Uterus (tissue), 3 donors: ENCODE measurements at regions not wholly inside any gene's neighbourhood (a gene's known extent, or its start where the extent isn't known, plus 50 kb on each side); places are given as distances from the start of the nearest gene placed in this dataset.

Experiments used
- DNase-seq, 2 donors: peaks; one replicate each; pipeline ENCODE4 v3.0.0-alpha.2; 2019 to 2020
- H3K27ac ChIP-seq, 2 donors: fragments of 200-600 bp; sonication (generic); 1 replicate in 1 of 2; 2 replicates in 1 of 2; pipeline ENCODE4 v1.5.1; 2016 to 2018
- H3K27me3 ChIP-seq, 2 donors: fragments of 200-600 bp; sonication (generic); one replicate each; pipeline ENCODE4 v1.5.1; 2018 to 2019; ENCODE audit warnings: control low read depth in 1 of 2
- H3K36me3 ChIP-seq, 2 donors: fragments of 200-600 bp; sonication (generic); one replicate each; pipeline ENCODE4 v1.5.1; 2019; ENCODE audit warnings: control low read depth in 1 of 2
- H3K4me1 ChIP-seq, 2 donors: fragments of 200-600 bp; sonication (generic); one replicate each; pipeline ENCODE4 v1.5.1; 2018 to 2019; ENCODE audit warnings: control low read depth in 1 of 2
- H3K4me3 ChIP-seq, 2 donors: fragments of 200-600 bp; sonication (generic); 1 replicate in 1 of 2; 2 replicates in 1 of 2; pipeline ENCODE4 v1.5.1; 2018 to 2019; ENCODE audit warnings: mild to moderate bottlenecking in 1 of 2
- H3K9me3 ChIP-seq, 2 donors: fragments of 200-600 bp; sonication (generic); one replicate each; pipeline ENCODE4 v1.5.1; 2019; ENCODE audit warnings: control low read depth in 1 of 2
- CTCF ChIP-seq, 4 experiments: fragments of 200-600 bp in 2 of 4; fragments of 450-650 bp in 2 of 4; sonication (generic) in 2 of 4; IDR thresholded peaks; one replicate each; pipeline ENCODE4 v1.5.1; 2016 to 2019; ENCODE audit warnings: antibody characterized with exemption in 4 of 4, mild to moderate bottlenecking in 2 of 4, moderate library complexity in 1 of 4
- POLR2A ChIP-seq, 2 donors: fragments of 450-650 bp; IDR thresholded peaks; one replicate each; pipeline ENCODE4 v1.6.1; 2016; ENCODE audit warnings: antibody characterized with exemption in 2 of 2, mild to moderate bottlenecking in 1 of 2, moderate library complexity in 1 of 2
- intact Hi-C: fragments of 100-400 bp; cut with DNase I; formaldehyde crosslinking; loops from one replicate; pipeline ENCODE4 v1.15.1; 2023; ENCODE audit warnings: low total_unique reads
- donor health status: DM: yes; HTN: yes; CAD: no.

GRCh38 chr4:28947374-28947773, 1772.8 kb upstream of the PCDH7 start:
- intact Hi-C loops: no loop called here
- Histone ChIP-seq H3K27ac (no peak overlapping the region), H3K36me3 (no peaks in the 10 kb centered on the region), H3K4me1 (no peaks in the 10 kb centered on the region), H3K27me3 (no peaks in the 10 kb centered on the region), H3K9me3 (no peaks in the 10 kb centered on the region), H3K4me3 (no peak overlapping the region)
- TF ChIP-seq POLR2A (IDR thresholded peaks at IDR 0.05): no peak
- no peak for DNase-seq

GRCh38 chr4:28948501-28948900, 1771.7 kb upstream of the PCDH7 start:
- Histone ChIP-seq H3K27me3 (no peaks in the 10 kb centered on the region), H3K9me3 (no peaks in the 10 kb centered on the region), H3K4me1 (no peaks in the 10 kb centered on the region), H3K4me3 (no peak overlapping the region), H3K27ac (no peak overlapping the region), H3K36me3 (no peaks in the 10 kb centered on the region)
- TF ChIP-seq POLR2A (IDR thresholded peaks at IDR 0.05) (no peak), CTCF (IDR thresholded peaks at IDR 0.05) (no peak)
- intact Hi-C loops: no loop called here
- DNase-seq: no peak

- intact Hi-C loops: no loop called here
- TF ChIP-seq POLR2A (IDR thresholded peaks at IDR 0.05) (no peak), CTCF (IDR thresholded peaks at IDR 0.05) (no peak)
- DNase-seq: no peak
- H3K27ac ChIP-seq: no peak overlapping the region
- no peaks in the 10 kb centered on the region for H3K27me3 ChIP-seq
- H3K36me3 ChIP-seq: no peaks in the 10 kb centered on the region
- no peaks in the 10 kb centered on the region for H3K4me1 ChIP-seq
- H3K9me3 ChIP-seq: no peaks in the 10 kb centered on the region
- H3K4me3 ChIP-seq: no peak overlapping the region
Measured at GRCh38 chr4:28966982-28967381, 1753.2 kb upstream of the PCDH7 start.

GRCh38 chr4:28973587-28974350, 1746.4 kb upstream of the PCDH7 start:
- Histone ChIP-seq H3K4me1 (no peaks in the 10 kb centered on the region), H3K4me3 (no peak overlapping the region), H3K27ac (no peak overlapping the region), H3K9me3 (no peaks in the 10 kb centered on the region), H3K36me3 (no peaks in the 10 kb centered on the region), H3K27me3 (no peaks in the 10 kb centered on the region)
- intact Hi-C loops: no loop called here
- DNase-seq: no peak
- TF ChIP-seq CTCF (IDR thresholded peaks at IDR 0.05) (no peak), POLR2A (IDR thresholded peaks at IDR 0.05) (no peak)

- TF ChIP-seq POLR2A (IDR thresholded peaks at IDR 0.05) (no peak), CTCF (IDR thresholded peaks at IDR 0.05) (no peak)
- no peaks in the 10 kb centered on the region for H3K36me3 ChIP-seq
- no peaks in the 10 kb centered on the region for H3K9me3 ChIP-seq
- H3K4me3 ChIP-seq: no peak overlapping the region
- DNase-seq: no peak
- no peak overlapping the region for H3K27ac ChIP-seq
- no peaks in the 10 kb centered on the region for H3K27me3 ChIP-seq
- H3K4me1 ChIP-seq: no peaks in the 10 kb centered on the region
- intact Hi-C loops: no loop called here
Measured at GRCh38 chr4:28976369-28976768, 1743.8 kb upstream of the PCDH7 start.
